Fibroblast of villous mesenchyme (primary cell): ENCODE measurements at regions not wholly inside any gene's neighbourhood (a gene's known extent, or its start where the extent isn't known, plus 50 kb on each side); places are given as distances from the start of the nearest gene placed in this dataset.

ENCODE experiments used
- DNase-seq: peaks from one replicate; pipeline ENCODE4 v3.0.0-alpha.2; 2010; ENCODE audit warnings: low read depth
- H3K4me3 ChIP-seq: 2 replicates; pipeline ENCODE4 v1.5.1; 2011; ENCODE audit warnings: low read depth, mild to moderate bottlenecking, low read length
- TF ChIP-seq, protein P1 (sequence below): IDR thresholded peaks from 2 replicates; pipeline ENCODE4 v1.5.1; 2012; ENCODE audit warnings: low read depth, mild to moderate bottlenecking, low read length; ENCODE audit not compliant: insufficient read depth

DNA sequence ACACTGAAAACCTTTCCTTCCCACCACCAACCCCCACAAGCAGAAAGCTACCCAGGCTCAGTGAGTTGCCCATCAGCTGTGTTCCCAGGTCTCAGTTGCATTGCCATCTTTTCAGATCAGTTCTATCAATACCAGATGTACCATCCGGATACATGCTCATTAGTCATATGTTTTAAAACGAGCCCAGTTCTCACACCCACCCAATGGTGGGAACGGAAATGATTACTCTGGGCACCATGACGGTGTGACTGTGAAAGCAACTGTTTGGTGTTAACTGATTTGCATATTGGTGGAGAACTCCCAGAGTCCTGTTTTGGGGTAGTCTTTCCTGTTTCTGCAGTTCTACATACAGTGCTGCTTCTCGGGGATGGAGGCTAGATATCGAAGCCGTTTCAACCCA, 212.3 kb downstream of the TRIM36 start:
- DNase-seq: no peak
- TF ChIP-seq, protein P1, sequence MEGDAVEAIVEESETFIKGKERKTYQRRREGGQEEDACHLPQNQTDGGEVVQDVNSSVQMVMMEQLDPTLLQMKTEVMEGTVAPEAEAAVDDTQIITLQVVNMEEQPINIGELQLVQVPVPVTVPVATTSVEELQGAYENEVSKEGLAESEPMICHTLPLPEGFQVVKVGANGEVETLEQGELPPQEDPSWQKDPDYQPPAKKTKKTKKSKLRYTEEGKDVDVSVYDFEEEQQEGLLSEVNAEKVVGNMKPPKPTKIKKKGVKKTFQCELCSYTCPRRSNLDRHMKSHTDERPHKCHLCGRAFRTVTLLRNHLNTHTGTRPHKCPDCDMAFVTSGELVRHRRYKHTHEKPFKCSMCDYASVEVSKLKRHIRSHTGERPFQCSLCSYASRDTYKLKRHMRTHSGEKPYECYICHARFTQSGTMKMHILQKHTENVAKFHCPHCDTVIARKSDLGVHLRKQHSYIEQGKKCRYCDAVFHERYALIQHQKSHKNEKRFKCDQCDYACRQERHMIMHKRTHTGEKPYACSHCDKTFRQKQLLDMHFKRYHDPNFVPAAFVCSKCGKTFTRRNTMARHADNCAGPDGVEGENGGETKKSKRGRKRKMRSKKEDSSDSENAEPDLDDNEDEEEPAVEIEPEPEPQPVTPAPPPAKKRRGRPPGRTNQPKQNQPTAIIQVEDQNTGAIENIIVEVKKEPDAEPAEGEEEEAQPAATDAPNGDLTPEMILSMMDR: no peak
- H3K4me3 ChIP-seq: no peak overlapping the region

DNA sequence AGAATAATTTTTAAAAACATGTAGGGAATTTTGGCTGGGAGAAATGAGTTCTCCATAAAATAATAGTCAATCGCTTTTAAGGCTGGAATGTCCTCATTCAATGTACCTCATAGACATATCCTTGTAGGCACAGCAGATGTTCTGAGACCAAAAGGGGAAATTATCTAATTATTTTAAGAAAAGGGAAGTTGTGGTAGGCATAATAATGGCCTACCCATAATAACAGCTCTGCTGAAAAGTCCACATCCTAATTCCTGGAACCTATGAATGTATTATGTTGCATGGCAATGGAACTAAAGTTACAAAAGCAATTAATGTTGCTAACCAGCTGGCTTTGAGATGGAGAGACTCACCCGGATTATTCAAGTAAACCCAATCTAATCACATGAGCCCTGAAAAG, 216.1 kb downstream of the TRIM36 start:
- TF ChIP-seq, protein P1: no peak
- no peak overlapping the region for H3K4me3 ChIP-seq
- DNase-seq: no peak

DNA sequence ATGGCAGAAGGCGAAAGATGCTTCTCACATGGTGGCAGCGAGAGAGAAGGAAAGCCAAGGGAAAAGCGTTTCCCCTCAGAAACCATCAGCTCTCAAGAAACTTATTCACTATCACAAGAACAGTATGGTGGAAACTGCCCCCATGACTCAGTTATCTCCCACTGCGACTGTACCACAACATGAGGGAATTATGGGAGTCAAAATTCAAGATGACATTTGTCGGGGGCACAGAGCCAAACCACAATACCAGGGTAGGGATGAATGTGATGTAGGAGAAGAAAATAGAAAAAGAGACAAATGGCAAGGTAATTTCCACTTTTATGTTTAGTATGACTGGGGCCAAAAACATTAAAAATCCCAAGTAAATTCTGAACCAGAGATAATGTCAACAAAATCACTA, 216.8 kb downstream of the TRIM36 start:
- no peak for DNase-seq
- no peak overlapping the region for H3K4me3 ChIP-seq
- TF ChIP-seq, protein P1: no peak

DNA sequence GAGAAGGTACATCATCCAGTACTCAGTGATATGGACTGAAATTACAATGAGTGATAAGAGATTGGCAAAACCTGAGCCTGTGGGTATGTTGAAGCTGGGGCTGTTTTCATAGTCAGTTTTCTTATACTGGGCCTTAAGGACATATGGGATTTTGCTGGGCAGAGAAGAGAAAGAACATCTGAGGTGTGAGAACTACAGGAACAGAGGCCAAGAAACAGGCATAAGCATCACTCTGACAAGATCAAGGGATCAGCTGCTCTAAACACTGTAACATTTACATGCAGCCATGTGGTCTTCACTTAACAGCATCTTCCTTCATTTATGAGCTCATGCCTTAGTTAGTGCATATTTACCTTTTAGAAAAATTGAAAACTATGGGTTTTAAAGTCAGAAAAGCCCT, 220.0 kb downstream of the TRIM36 start:
- H3K4me3 ChIP-seq: no peak overlapping the region
- TF ChIP-seq, protein P1: no peak
- no peak for DNase-seq

DNA sequence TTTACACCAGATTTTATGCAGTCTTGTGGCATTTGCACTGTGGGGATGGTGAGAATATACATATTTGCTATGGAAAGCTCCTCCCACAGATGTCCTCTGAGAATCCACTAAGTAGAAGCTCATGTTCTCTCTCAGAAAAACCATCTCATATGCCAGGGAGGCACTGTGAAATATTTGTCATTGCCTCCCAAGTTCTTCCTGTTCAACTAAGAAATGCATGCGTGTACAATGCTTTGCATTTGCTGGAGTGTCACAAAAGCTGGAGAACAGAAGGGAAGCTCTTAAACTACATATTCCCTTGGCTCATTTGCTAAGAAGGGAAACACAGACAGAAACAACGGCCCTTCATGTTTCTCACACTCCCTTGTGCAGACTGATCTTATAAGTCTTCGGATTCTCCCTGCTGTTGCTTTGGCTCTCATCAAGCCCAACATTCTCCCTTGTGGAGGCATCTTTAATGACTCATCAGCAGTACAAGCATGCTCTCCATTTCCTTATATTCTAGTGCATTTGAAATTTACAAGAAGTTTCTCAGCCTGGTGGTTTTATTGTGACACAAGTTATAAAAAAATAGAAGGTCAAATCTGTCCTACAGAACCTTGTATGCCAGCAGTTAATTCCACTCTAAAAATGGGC, 220.6 kb downstream of the TRIM36 start:
- no peak for DNase-seq
- TF ChIP-seq, protein P1: no peak

DNA sequence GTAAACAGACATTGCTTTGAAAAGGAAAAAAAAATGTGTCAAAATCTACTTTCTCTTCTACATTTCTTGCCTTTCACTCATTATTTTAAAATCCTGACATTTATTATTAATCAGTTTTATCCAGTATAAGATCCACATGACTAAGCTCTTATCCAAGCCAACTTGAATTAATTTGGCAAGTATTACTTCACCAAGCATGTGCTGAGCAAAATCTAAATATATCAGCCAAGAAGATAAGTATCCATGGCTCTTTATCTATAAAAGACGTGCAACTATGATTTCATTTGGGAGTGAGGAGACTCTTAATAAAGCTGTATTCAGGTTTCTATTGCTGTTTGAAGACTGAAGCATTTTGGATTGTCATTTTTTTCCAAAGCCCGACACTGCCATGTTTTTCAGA, 221.3 kb downstream of the TRIM36 start:
- DNase-seq: no peak
- TF ChIP-seq, protein P1: no peak

More for the DNA sequence above, 220.6 kb downstream of the TRIM36 start:
- H3K4me3 ChIP-seq: no peak overlapping the region

DNA sequence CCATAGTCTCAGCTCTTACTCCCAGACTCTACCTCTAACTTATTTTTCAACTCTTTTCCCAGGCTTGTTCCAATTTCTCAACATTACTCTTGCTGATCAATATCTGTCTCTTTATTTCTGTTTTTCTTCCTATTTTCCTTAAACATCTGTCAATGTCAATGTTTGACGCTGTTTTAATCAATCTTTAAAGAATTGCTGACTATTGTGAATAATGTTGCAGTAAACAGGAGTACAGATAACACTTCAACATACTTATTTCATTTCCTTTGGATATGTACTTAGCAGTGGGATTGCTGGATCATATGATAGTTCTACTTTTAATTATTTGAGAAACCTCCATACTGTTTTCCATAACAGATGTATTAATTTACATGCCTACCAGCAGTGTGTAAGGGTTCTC, 229.0 kb downstream of the TRIM36 start:
- TF ChIP-seq, protein P1: no peak
- H3K4me3 ChIP-seq: no peak overlapping the region
- no peak for DNase-seq

More for the DNA sequence above, 221.3 kb downstream of the TRIM36 start:
- no peak overlapping the region for H3K4me3 ChIP-seq
